ENCODE measurements at regions not wholly inside any gene's neighbourhood (a gene's known extent, or its start where the extent isn't known, plus 50 kb on each side); places are given as distances from the start of the nearest gene placed in this dataset.
"Not testable (repeated sequence)": the region's sequence is repeated elsewhere in the genome, so short reads cannot be mapped to it uniquely, and the experiment has no call there.

DNA sequence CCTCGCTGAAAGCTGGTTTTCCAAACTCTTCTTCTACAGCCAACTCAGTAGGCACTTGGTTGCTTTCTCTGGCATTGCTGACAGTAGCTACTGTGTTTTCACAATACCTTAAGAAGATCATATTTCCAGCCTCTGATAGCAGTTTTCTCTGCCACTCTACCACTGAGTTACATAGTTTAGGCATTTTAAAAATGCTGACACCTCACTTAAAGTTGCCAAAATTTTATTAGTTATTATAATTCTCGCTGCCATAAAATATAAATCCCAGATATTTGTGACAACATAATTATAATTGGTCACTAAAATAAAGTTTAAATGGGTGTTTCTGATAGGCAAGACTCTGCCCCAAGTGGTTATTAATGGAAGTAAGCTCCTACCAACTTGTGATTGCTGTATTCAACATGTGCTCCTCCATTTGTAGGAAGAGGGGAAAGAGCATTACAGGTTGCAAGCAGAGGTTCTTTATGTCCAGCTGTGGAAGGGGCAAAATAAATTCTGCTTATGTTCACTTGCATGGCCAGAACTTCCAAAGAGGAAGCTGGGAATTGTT, 1202.8 kb downstream of the CNTNAP5 start:
- no peak for DNase-seq

DNA sequence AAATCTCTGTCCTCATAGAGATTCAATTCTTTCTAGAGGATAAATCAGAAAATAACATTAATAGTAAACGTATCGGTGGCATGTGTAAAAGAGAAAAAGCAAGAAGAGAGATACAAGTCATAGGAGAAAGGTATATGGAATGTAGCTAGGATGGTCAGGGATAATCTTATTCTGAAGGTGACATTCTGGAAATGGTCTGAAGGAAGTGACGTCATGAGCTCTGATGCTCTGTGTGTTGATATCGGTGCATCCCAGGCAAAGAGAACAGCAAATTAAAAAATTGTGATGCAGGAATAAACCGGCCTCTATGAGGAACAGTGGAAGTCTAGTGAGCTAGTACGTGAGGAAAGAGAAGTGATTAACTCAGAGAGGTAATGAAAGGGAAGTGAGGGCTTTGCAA, 1215.8 kb downstream of the CNTNAP5 start:
- DNase-seq: no peak

DNA sequence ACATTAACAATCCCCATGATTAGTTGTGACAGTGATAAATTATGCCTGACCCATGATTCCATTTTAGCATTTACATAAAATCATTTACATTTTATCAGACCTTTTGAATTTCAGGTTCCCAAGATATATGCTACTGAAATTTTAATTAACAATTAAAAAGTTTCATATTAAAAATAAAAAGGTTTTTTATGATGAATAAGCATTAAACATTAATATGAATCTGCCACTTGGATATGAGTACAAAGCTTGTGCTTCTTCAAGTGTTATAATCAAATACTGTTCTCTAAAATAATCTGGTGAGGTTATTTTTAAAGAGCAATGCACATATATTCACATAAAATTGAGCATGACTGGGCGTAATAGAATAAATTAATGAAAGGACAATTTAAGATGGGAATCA, 1218.0 kb downstream of the CNTNAP5 start:
- no peak for DNase-seq

DNA sequence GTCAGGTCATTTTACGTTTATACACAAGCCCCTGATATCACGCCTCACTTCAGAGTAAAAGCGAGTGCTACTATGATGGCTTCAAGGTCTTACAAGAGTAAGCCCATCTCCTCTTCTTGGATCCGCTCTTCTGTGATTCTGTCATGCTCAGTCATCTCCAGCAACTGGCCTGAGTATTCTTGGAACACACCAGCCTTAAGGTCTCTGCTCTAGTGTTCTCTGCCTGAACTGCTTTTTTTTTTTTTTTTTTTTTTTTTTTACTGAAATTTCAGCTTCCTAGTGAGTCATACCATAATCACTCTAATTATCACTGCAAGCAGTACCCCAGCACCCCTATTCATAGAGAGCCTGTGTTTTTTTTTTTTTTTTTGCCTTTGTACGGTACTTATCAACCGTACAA, 1228.9 kb downstream of the CNTNAP5 start:
- DNase-seq: no peak

DNA sequence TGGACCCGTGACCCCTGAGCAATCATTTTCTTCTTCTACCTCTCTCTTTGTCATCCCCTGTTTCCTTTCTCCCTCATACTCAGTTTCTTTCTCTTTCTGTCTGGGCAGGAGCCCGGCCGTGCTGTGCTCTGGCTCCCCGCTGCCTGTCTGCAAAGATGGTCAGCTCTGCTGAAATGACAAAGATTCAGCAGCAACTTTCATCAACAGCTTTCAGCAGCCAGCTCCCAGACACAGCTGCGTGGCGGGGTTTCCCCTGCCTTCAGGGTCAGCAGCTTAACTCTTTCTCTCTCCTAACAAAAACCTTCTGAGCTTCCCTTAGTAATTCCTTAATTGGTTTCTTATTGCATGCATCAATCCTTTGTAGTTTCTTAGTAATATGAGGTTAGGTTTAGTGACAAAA, 1234.4 kb downstream of the CNTNAP5 start:
- DNase-seq: no peak

GRCh38 chr2:125260366-125260930, 1235.4 kb downstream of the CNTNAP5 start:
- not testable (repeated sequence) for DNase-seq

- no peak for DNase-seq
These were observed 1239.4 kb downstream of the CNTNAP5 start for GRCh38 chr2:125264453-125264852.

GRCh38 chr2:125267683-125268082, 1242.6 kb downstream of the CNTNAP5 start:
- DNase-seq: no peak

DNA sequence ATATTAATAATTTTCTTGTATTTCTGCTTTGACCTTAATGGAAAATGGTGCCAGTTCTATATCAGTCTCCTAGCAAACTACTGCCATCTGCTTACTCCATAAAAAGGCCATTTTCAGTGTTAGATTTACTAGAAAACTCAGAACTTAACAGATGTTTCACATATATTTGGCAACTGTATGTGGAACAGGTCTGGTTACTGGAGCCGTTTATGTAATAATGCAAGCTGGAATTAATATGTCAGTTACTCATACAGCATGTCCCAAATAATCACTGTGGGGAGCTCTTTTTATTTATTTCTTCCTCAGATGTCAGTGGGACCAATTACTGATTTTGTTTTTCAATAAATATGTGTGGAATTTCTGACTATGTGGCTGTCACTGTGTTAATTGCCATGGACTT, 1247.6 kb downstream of the CNTNAP5 start:
- DNase-seq: no peak

- no peak for DNase-seq
These were observed 1249.6 kb downstream of the CNTNAP5 start for GRCh38 chr2:125274718-125275117.

- no peak for DNase-seq
These were observed 1255.2 kb downstream of the CNTNAP5 start for GRCh38 chr2:125280265-125280664.

DNA sequence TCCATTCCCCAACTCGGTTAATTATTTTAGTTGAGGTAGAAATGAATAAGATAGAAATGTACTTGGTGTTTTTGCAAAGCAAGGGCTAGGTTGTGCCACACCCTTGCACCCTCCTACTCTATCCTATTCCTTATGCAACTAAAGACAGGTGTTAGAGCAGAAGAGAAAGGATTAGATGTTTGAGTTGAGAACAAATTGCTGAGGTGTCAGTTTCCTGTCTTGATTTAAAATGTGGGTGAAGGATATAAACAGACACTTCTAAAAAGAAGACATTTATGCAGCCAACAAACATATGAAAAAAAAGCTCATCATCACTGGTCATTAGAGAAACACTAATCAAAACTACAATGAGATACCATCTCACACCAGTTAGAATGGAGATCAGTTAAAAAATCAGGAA, 1256.2 kb downstream of the CNTNAP5 start:
- DNase-seq: no peak

GRCh38 chr2:125296742-125297141, 1271.7 kb downstream of the CNTNAP5 start:
- DNase-seq: no peak

- no peak for DNase-seq
These were observed 1285.7 kb downstream of the CNTNAP5 start for GRCh38 chr2:125310657-125311364.

DNA sequence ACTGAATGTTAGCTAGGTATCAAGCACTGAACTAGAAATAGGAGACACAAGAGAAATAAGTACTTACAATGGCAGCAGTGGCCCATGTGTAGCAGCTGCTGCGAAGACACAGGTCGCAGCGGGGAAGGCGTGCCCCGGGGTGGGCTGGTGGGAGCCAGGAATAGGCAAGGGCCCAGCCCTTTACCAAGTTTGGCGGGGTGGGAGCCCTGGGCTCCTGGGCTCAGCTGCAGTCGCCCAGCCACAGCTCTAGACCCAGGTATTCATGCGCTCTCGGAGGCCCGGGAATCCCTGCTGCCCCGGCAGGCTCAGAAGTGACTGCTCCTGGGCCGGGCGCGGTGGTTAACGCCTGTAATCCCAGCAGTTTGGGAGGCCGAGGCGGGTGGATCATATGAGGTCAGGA, 1287.3 kb downstream of the CNTNAP5 start:
- no peak for DNase-seq

GRCh38 chr2:125313806-125314205, 1288.7 kb downstream of the CNTNAP5 start:
- DNase-seq: no peak

GRCh38 chr2:125318740-125319139, 1293.7 kb downstream of the CNTNAP5 start:
- DNase-seq: no peak

DNA sequence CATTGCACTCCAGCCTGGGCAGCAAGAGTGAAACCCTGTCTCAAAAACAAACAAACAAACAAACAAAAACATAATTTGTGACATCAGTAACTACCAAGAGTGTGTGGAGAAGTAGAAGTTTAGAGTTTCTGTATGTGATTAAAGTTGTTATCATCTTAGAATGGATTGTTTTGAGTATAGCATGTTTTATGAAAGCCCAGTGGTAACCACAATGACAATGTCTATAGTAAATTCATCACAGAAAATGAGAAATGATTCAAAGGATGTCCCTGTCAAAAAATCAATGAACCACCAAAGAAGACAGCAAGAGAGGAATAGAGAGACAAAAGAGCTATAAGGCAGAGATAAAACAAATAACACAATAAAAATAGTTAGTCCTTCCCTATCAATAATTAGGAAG, 1299.2 kb downstream of the CNTNAP5 start:
- DNase-seq: no peak

- DNase-seq: no peak
These were observed 1305.0 kb downstream of the CNTNAP5 start for GRCh38 chr2:125330133-125330532.

DNA sequence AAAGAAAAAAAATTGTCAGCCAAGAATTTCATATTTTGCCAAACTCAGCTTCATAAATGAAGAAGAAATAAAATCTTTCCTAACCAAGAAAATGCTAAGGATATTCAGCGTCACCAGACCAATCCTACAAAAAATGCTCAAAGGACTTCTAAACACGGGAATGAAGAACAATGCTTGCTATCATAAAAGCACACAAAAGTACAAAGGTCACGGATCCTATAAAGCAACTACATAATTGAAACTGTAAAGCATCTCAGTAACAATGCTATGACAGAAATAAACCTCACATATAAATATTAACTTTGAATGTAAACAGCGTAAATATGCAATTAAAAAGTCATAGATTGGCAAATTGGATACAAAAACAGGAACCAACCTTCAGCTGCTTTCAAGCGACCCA, 1314.6 kb upstream of the GYPC start:
- DNase-seq: no peak

DNA sequence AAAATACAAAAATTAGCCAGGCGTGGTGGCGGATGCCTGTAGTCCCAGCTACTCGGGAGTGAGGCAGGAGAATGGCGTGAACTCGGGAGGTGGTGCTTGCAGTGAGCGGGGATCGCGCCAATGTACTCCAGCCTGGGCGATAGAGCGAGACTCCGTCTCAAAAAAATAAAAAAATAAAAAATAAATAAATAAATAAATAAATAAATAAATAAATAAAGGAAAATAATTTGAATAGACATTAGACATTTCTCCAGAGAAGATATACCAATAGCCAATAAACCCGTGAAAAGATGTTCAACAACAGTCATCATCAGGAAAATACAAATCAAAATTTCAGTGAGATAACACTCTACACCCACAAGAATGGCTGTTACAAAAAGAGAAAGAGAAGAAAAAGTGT, 1302.4 kb upstream of the GYPC start:
- not testable (repeated sequence) for DNase-seq

- no peak for DNase-seq
These were observed 1291.6 kb upstream of the GYPC start for GRCh38 chr2:125364192-125364983.

DNA sequence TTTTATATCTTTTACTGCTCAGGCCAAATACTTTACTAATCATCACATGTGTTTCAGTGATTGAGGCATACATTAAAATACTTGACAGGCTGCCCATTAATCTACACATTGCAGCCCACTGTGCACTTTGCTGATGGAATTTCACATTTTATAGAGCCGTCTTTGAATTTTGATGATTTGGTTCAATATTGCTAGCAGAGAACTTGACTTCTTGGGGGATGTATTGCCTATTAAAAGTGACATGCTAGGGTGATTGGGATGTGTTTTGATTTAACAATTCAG, 1291.0 kb upstream of the GYPC start:
- DNase-seq: no peak

DNA sequence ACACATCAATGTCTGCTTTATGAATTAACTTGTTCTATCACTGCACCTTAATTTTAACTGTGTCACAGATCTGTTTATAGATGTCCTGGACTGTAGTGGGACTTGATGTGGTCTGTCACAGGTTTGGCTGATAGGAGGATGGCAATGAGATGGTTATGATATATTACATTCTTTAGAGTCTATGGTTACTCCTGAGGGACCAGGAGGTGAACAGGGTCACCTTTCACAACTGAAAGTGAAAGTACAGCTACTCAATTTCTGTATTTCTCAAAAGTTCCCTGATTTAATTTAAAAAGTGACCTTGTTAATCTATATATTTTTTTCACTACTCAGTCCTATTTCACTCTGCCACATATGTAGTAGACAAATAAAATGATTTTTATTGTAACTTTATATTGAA, 1284.1 kb upstream of the GYPC start:
- no peak for DNase-seq
